SW 1271 (cell line): ENCODE measurements at regions not wholly inside any gene's neighbourhood (a gene's known extent, or its start where the extent isn't known, plus 50 kb on each side); places are given as distances from the start of the nearest gene placed in this dataset.

Experiments
- DNase-seq, 2 experiments: peaks; one replicate each; lab custom pipeline; 2025; lab: John Stamatoyannopoulos, UW

DNA sequence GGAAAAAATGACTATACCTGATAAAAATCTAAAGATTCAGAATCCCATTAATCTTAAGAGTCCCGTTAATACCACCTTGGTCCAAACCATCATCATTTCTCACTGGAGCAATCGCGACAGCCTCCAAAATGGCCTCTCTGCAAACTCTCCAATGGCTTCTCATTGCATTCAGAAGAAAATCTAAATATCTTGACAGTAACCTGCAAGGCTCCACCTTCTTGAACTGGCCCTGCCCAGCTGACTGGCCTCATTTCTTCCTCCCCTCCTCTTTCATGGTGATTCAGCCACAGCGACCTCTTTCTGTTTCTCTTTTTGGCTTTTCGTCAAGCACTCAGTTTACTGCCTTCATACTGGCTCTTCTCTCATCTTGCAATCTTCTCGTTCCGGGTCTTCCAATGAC is 56.2 kb upstream of the GPRIN3 start:
- no peak for DNase-seq

DNA sequence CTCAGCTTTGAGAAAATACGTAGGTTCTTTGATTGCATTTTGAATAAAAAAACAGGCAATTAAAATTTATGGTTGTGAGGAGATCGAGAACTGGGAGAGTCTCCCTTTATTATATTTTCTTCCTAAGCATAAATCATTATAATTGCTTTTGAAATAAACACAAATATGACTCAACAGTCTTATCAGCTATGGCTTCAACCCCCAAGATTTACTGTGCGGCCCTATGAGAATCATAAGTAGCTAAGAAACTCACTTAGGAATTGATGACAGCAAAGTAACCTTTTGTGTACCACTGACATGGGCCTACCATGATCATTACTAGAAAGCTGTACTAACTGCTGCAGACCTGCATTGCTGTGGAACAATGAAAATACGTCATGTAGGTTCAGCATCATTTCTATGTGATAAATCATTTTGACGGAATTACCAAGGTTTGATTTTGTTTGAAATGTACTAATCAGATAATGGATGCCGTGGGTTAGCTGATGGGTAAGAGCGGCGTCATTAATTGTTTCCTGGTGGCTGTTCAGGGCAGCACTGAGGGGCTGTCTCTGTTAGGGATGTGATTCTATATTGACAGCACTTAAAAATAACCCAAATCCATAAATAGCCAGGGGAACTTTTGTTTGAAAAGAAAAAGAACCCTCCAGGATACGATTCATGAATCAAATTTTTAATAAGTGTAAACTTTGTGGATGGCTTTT is 51.5 kb upstream of the GPRIN3 start:
- no peak for DNase-seq

DNA sequence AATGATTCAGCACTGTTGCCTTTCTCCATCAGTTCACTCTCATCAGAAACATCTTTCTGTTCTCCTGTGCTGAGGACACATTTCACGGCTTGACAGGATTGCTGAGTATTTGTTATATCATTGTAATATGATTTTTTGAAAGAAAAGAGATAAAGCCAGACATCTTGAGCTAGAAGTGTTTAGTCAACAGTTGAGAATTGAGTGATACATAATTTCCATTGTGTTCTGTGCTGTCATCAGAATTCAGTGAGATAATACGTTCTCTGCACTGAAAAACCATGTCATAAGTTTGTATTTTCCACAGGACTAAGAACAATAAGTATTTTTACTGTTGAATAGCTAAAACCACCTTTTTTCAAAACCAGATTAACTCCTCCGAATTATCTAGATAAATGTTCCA is 50.2 kb upstream of the GPRIN3 start:
- DNase-seq: no peak
